ENCODE measurements at regions not wholly inside any gene's neighbourhood (a gene's known extent, or its start where the extent isn't known, plus 50 kb on each side); places are given as distances from the start of the nearest gene placed in this dataset.

- Histone ChIP-seq H3K36me3 (ENCODE audit: control insufficient read depth, insufficient read depth, low read length) (no peaks in the 10 kb centered on the region), H3K27me3 (ENCODE audit: control insufficient read depth, insufficient read depth, low read length) (no peaks in the 10 kb centered on the region), H3K4me3 (ENCODE audit: low read depth, low read length) (no peak overlapping the region)
- TF ChIP-seq CTCF (IDR thresholded peaks at IDR 0.05; ENCODE audit: insufficient read depth, low read depth, low read length) = no peak
- POLR2A ChIA-PET = no interaction called here
- CTCF ChIA-PET = no interaction called here
- DNase-seq (ENCODE audit: low read depth) = no peak
Observed at GRCh38 chr20:24892522-24892921, 56.5 kb upstream of the CST7 start.

- CTCF ChIA-PET = interaction anchor here (0.6 kb wide), 1 partner anchor 112 kb away, joined by 3 read pairs; no protein-coding TSS in a partner anchor
- POLR2A ChIA-PET = no interaction called here
Observed at GRCh38 chr20:24892931-24893330, 56.1 kb upstream of the CST7 start.

GRCh38 chr20:24894488-24894887, 54.6 kb upstream of the CST7 start:
- Histone ChIP-seq H3K27me3 (ENCODE audit: control insufficient read depth, insufficient read depth, low read length) (no peaks in the 10 kb centered on the region), H3K4me3 (ENCODE audit: low read depth, low read length) (no peak overlapping the region), H3K36me3 (ENCODE audit: control insufficient read depth, insufficient read depth, low read length) (no peaks in the 10 kb centered on the region)
- TF ChIP-seq CTCF (IDR thresholded peaks at IDR 0.05; ENCODE audit: insufficient read depth, low read depth, low read length) = no peak
- DNase-seq (ENCODE audit: low read depth) = no peak
- ChIA-PET POLR2A (no interaction called here), CTCF (interaction anchor here (1.0 to 1.2 kb wide), 3 partner anchors 12 to 52 kb away, joined by 3 to 4 read pairs (median 3); no protein-coding TSS in a partner anchor)

More at GRCh38 chr20:24892931-24893330, 56.1 kb upstream of the CST7 start:
- no peak for TF ChIP-seq CTCF (IDR thresholded peaks at IDR 0.05; ENCODE audit: insufficient read depth, low read depth, low read length)
- DNase-seq (ENCODE audit: low read depth) = no peak
- Histone ChIP-seq H3K36me3 (ENCODE audit: control insufficient read depth, insufficient read depth, low read length) (no peaks in the 10 kb centered on the region), H3K4me3 (ENCODE audit: low read depth, low read length) (no peak overlapping the region), H3K27me3 (ENCODE audit: control insufficient read depth, insufficient read depth, low read length) (no peaks in the 10 kb centered on the region)

GRCh38 chr20:24894967-24895366, 54.1 kb upstream of the CST7 start:
- no peak for DNase-seq (ENCODE audit: low read depth)
- no peak overlapping the region for H3K4me3 ChIP-seq (ENCODE audit: low read depth, low read length)
- H3K27me3 ChIP-seq (ENCODE audit: control insufficient read depth, insufficient read depth, low read length) = no peaks in the 10 kb centered on the region
- no peaks in the 10 kb centered on the region for H3K36me3 ChIP-seq (ENCODE audit: control insufficient read depth, insufficient read depth, low read length)
- ChIA-PET CTCF (interaction anchor here (1.0 to 1.2 kb wide), 3 partner anchors 12 to 52 kb away, joined by 3 to 4 read pairs (median 3); no protein-coding TSS in a partner anchor), POLR2A (no interaction called here)
- TF ChIP-seq CTCF (IDR thresholded peaks at IDR 0.05; ENCODE audit: insufficient read depth, low read depth, low read length) = no peak

GRCh38 chr20:24895431-24895830, 53.6 kb upstream of the CST7 start:
- POLR2A ChIA-PET = no interaction called here
- no peak for DNase-seq (ENCODE audit: low read depth)
- no peak overlapping the region for H3K4me3 ChIP-seq (ENCODE audit: low read depth, low read length)
- no peak for TF ChIP-seq CTCF (IDR thresholded peaks at IDR 0.05; ENCODE audit: insufficient read depth, low read depth, low read length)
- no peaks in the 10 kb centered on the region for H3K36me3 ChIP-seq (ENCODE audit: control insufficient read depth, insufficient read depth, low read length)
- no peaks in the 10 kb centered on the region for H3K27me3 ChIP-seq (ENCODE audit: control insufficient read depth, insufficient read depth, low read length)
- CTCF ChIA-PET = no interaction called here
